ENCODE measurements at regions not wholly inside any gene's neighbourhood (a gene's known extent, or its start where the extent isn't known, plus 50 kb on each side); places are given as distances from the start of the nearest gene placed in this dataset.

GRCh38 chr2:33929467-33929866 lies 330.4 kb upstream of the FAM98A start:
- no peak for TF ChIP-seq CTCF (IDR thresholded peaks at IDR 0.05; ENCODE audit: low read depth, low read length, poor library complexity, severe bottlenecking)
- no peak for TF ChIP-seq EZH2phosphoT487 (IDR thresholded peaks at IDR 0.05; ENCODE audit: borderline replicate concordance, low read length)
